Thymus (tissue), 11 donors: ENCODE measurements at regions not wholly inside any gene's neighbourhood (a gene's known extent, or its start where the extent isn't known, plus 50 kb on each side); places are given as distances from the start of the nearest gene placed in this dataset.

Experiments
- DNase-seq, 9 donors: peaks; one replicate each; pipeline ENCODE4 v3.0.0-alpha.2; 2013; ENCODE audit warnings: low spot score in 9 of 9, low read depth in 6 of 9, missing footprints in 1 of 9
- H3K27ac ChIP-seq, 2 donors: one replicate each; pipeline ENCODE4 v1.5.1; 2013; ENCODE audit warnings: control low read depth in 1 of 2, low read depth in 1 of 2, low read length in 1 of 2, mild to moderate bottlenecking in 1 of 2, moderate library complexity in 1 of 2
- H3K27me3 ChIP-seq, 2 donors: one replicate each; pipeline ENCODE4 v1.5.1; 2013; ENCODE audit warnings: low read length in 1 of 2; ENCODE audit not compliant: control insufficient read depth in 2 of 2, insufficient read depth in 1 of 2
- H3K36me3 ChIP-seq, 2 donors: one replicate each; pipeline ENCODE4 v1.5.1; 2013; ENCODE audit warnings: low read length in 1 of 2, mild to moderate bottlenecking in 1 of 2, moderate library complexity in 1 of 2; ENCODE audit not compliant: control insufficient read depth in 2 of 2, insufficient read depth in 2 of 2
- H3K4me1 ChIP-seq, 2 donors: one replicate each; pipeline ENCODE4 v1.5.1; 2013; ENCODE audit warnings: low read length in 2 of 2; ENCODE audit not compliant: control insufficient read depth in 2 of 2, insufficient read depth in 2 of 2
- H3K4me3 ChIP-seq, 2 donors: one replicate each; pipeline ENCODE4 v1.5.1; 2013; ENCODE audit warnings: low read length in 2 of 2, control low read depth in 1 of 2, mild to moderate bottlenecking in 1 of 2
- H3K9me3 ChIP-seq, 2 donors: one replicate each; pipeline ENCODE4 v1.5.1; 2013; ENCODE audit warnings: low read length in 1 of 2, mild to moderate bottlenecking in 1 of 2; ENCODE audit not compliant: control insufficient read depth in 2 of 2, insufficient read depth in 1 of 2
- WGBS: extraction: QIAGEN DNeasy Blood & Tissue Kit; methylation state at CpG from one replicate; pipeline ENCODE4 v1.1.7; 2013; 5-methylcytosine and 5-hydroxymethylcytosine counted together
- donor health status: healthy.

- no peaks in the 10 kb centered on the region for H3K9me3 ChIP-seq
- H3K4me3 ChIP-seq = no peak overlapping the region
- H3K27ac ChIP-seq = no peak overlapping the region
- no peak for DNase-seq
- no peaks in the 10 kb centered on the region for H3K27me3 ChIP-seq
- peaks cover 0 to 12% of the 10 kb centered on the region in 2 donors for H3K4me1 ChIP-seq
- WGBS = 93% methylated on average over 6 of the region's 6 CpGs
- no peaks in the 10 kb centered on the region for H3K36me3 ChIP-seq
Observed at GRCh38 chr5:96067894-96068614, 106.4 kb upstream of the ELL2 start.

- no peak for DNase-seq
- Histone ChIP-seq H3K27me3 (no peaks in the 10 kb centered on the region), H3K4me1 (peaks cover 0 to 9% of the 10 kb centered on the region in 2 donors), H3K9me3 (no peaks in the 10 kb centered on the region), H3K36me3 (no peaks in the 10 kb centered on the region), H3K27ac (no peak overlapping the region), H3K4me3 (no peak overlapping the region)
- WGBS = 97% methylated on average over 1 of the region's 1 CpG
Observed at GRCh38 chr5:96067251-96067650, 105.6 kb upstream of the ELL2 start.

GRCh38 chr5:96066386-96066719 lies 104.7 kb upstream of the ELL2 start:
- Histone ChIP-seq H3K4me1 (peaks cover 0 to 6% of the 10 kb centered on the region in 2 donors), H3K27me3 (no peaks in the 10 kb centered on the region), H3K36me3 (no peaks in the 10 kb centered on the region), H3K4me3 (no peak overlapping the region), H3K9me3 (no peaks in the 10 kb centered on the region), H3K27ac (no peak overlapping the region)
- DNase-seq = no peak
- 82% methylated on average over 1 of the region's 1 CpG for WGBS

- Histone ChIP-seq H3K27ac (no peak overlapping the region), H3K4me3 (no peak overlapping the region), H3K27me3 (no peaks in the 10 kb centered on the region), H3K4me1 (peaks cover 0 to 6% of the 10 kb centered on the region in 2 donors), H3K9me3 (no peaks in the 10 kb centered on the region), H3K36me3 (no peaks in the 10 kb centered on the region)
- DNase-seq = no peak
Observed at GRCh38 chr5:96065685-96066385, 104.2 kb upstream of the ELL2 start.

- H3K27ac ChIP-seq = no peak overlapping the region
- 97% methylated on average over 2 of the region's 2 CpGs for WGBS
- no peak overlapping the region for H3K4me3 ChIP-seq
- H3K36me3 ChIP-seq = no peaks in the 10 kb centered on the region
- no peak for DNase-seq
- H3K9me3 ChIP-seq = no peaks in the 10 kb centered on the region
- no peaks in the 10 kb centered on the region for H3K27me3 ChIP-seq
- no peaks in the 10 kb centered on the region for H3K4me1 ChIP-seq
Observed at GRCh38 chr5:96064877-96065276, 103.2 kb upstream of the ELL2 start.

- Histone ChIP-seq H3K4me1 (no peaks in the 10 kb centered on the region), H3K36me3 (no peaks in the 10 kb centered on the region), H3K9me3 (no peaks in the 10 kb centered on the region), H3K27ac (no peak overlapping the region), H3K27me3 (no peaks in the 10 kb centered on the region), H3K4me3 (no peak overlapping the region)
- 96% methylated on average over 1 of the region's 1 CpG for WGBS
- no peak for DNase-seq
Observed at GRCh38 chr5:96062836-96063235, 101.2 kb upstream of the ELL2 start.

- H3K27me3 ChIP-seq = no peaks in the 10 kb centered on the region
- H3K36me3 ChIP-seq = no peaks in the 10 kb centered on the region
- no peak overlapping the region for H3K4me3 ChIP-seq
- no peaks in the 10 kb centered on the region for H3K9me3 ChIP-seq
- no peak overlapping the region for H3K27ac ChIP-seq
- H3K4me1 ChIP-seq = no peaks in the 10 kb centered on the region
- DNase-seq = no peak
Observed at GRCh38 chr5:96058084-96058483, 96.4 kb upstream of the ELL2 start.

GRCh38 chr5:96054311-96055030 lies 92.8 kb upstream of the ELL2 start:
- no peaks in the 10 kb centered on the region for H3K27me3 ChIP-seq

GRCh38 chr5:96053063-96053735 lies 91.5 kb upstream of the ELL2 start:
- Histone ChIP-seq H3K36me3 (no peaks in the 10 kb centered on the region), H3K27ac (no peak overlapping the region), H3K4me1 (no peaks in the 10 kb centered on the region), H3K4me3 (no peak overlapping the region), H3K27me3 (no peaks in the 10 kb centered on the region), H3K9me3 (no peaks in the 10 kb centered on the region)
- no peak for DNase-seq
- 95% methylated on average over 3 of the region's 3 CpGs for WGBS

More at GRCh38 chr5:96054311-96055030, 92.8 kb upstream of the ELL2 start:
- Histone ChIP-seq H3K4me3 (no peak overlapping the region), H3K9me3 (no peaks in the 10 kb centered on the region), H3K36me3 (no peaks in the 10 kb centered on the region), H3K27ac (no peak overlapping the region), H3K4me1 (no peaks in the 10 kb centered on the region)
- no peak for DNase-seq
- 47% methylated on average over 5 of the region's 5 CpGs for WGBS
